ENCODE measurements at regions not wholly inside any gene's neighbourhood (a gene's known extent, or its start where the extent isn't known, plus 50 kb on each side); places are given as distances from the start of the nearest gene placed in this dataset.

GRCh38 chr15:88382482-88382983, 84.7 kb downstream of the MRPL46 start:
- TF ChIP-seq CTCF (IDR thresholded peaks at IDR 0.05 in 2 of 3, conservative IDR thresholded peaks at IDR 0.05 in 1 of 3; ENCODE audit: borderline replicate concordance in 1 of 3, insufficient read depth in 1 of 3, low read depth in 2 of 3, low read length in 2 of 3) (no peak), POLR2A (IDR thresholded peaks at IDR 0.05; ENCODE audit: borderline replicate concordance, extremely low read depth, insufficient read depth, insufficient read length) (no peak), ZFX (IDR thresholded peaks at IDR 0.05) (no peak), CEBPB (IDR thresholded peaks at IDR 0.05; ENCODE audit: low read depth) (no peak), ELF1 (IDR thresholded peaks at IDR 0.05; ENCODE audit: borderline replicate concordance, low read depth) (no peak), POLR2AphosphoS5 (IDR thresholded peaks at IDR 0.05; ENCODE audit: low read depth, low read length) (no peak), RAD21 (IDR thresholded peaks at IDR 0.05; ENCODE audit: low read depth) (no peak), EGR1 (IDR thresholded peaks at IDR 0.05; ENCODE audit: low read depth) (no peak), EZH2 (IDR thresholded peaks at IDR 0.05) (no peak)
